Suprapubic skin (tissue), 4 donors: ENCODE measurements at regions not wholly inside any gene's neighbourhood (a gene's known extent, or its start where the extent isn't known, plus 50 kb on each side); places are given as distances from the start of the nearest gene placed in this dataset.

Experiments used
- DNase-seq, 2 donors: peaks; one replicate each; pipeline ENCODE4 v3.0.0-alpha.2; 2019; ENCODE audit warnings: low spot score in 2 of 2
- H3K27ac ChIP-seq: fragments of 200-600 bp; sonication (generic); one replicate; pipeline ENCODE4 v1.5.1; 2019
- H3K27me3 ChIP-seq: fragments of 200-600 bp; sonication (generic); one replicate; pipeline ENCODE4 v1.5.1; 2019
- H3K36me3 ChIP-seq: fragments of 200-600 bp; sonication (generic); one replicate; pipeline ENCODE4 v1.5.1; 2019
- H3K4me1 ChIP-seq: fragments of 200-600 bp; sonication (generic); one replicate; pipeline ENCODE4 v1.5.1; 2019
- H3K4me3 ChIP-seq: fragments of 200-600 bp; sonication (generic); one replicate; pipeline ENCODE4 v1.5.1; 2019; ENCODE audit warnings: mild to moderate bottlenecking
- H3K9me3 ChIP-seq: fragments of 200-600 bp; sonication (generic); one replicate; pipeline ENCODE4 v1.5.1; 2019
- EP300 ChIP-seq: sonication (generic); formaldehyde crosslinking; IDR thresholded peaks from one replicate; pipeline ENCODE4 v1.6.1; 2017; ENCODE audit warnings: antibody characterized with exemption
- POLR2A ChIP-seq, 2 donors: fragments of 450-650 bp; IDR thresholded peaks; one replicate each; pipeline ENCODE4 v1.6.1; 2017; ENCODE audit warnings: antibody characterized with exemption in 2 of 2, mild to moderate bottlenecking in 2 of 2, moderate library complexity in 2 of 2
- POLR2AphosphoS5 ChIP-seq, 3 donors: sonication (generic); formaldehyde crosslinking; IDR thresholded peaks; one replicate each; pipeline ENCODE4 v1.6.1; 2017; ENCODE audit warnings: antibody characterized with exemption in 3 of 3
- WGBS: methylation state at CpG from one replicate; pipeline ENCODE4 v1.1.5; 2018; 5-methylcytosine and 5-hydroxymethylcytosine counted together
- TF ChIP-seq, protein P1 (sequence below), 2 donors: fragments of 200-600 bp in 1 of 2; fragments of 450-650 bp in 1 of 2; sonication (generic) in 1 of 2; IDR thresholded peaks; one replicate each; pipeline ENCODE4 v1.5.1; 2016 to 2019; ENCODE audit warnings: antibody characterized with exemption in 2 of 2, mild to moderate bottlenecking in 1 of 2, moderate library complexity in 1 of 2

DNA sequence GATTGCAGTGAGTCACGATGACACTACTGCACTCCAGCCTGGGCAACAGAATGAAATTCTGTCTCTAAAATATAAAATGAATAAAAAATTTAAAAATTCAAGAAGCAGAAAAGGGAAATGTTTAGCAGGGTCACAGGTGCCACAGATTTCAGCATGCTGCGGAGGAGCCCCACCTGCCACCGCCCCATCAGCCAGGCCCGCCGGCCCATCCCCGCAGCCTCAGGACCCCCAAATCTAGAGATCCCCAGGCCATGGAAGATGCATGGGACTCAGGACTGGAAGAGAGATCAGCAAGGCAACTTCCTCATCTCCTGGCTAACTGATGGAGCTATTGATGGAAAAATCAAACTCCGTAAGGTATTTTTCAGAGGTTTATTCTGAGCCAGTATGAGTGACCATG is 208.2 kb downstream of the UQCRFS1 start:
- DNase-seq = no peak
- peaks cover 6% of the 10 kb centered on the region for H3K27me3 ChIP-seq
- 100% methylated on average over 7 of the region's 7 CpGs for WGBS
- no peaks in the 10 kb centered on the region for H3K9me3 ChIP-seq
- no peaks in the 10 kb centered on the region for H3K36me3 ChIP-seq
- no peak overlapping the region for H3K4me3 ChIP-seq
- no peak overlapping the region for H3K27ac ChIP-seq
- no peak for TF ChIP-seq POLR2AphosphoS5 (IDR thresholded peaks at IDR 0.05)
- TF ChIP-seq, protein P1, sequence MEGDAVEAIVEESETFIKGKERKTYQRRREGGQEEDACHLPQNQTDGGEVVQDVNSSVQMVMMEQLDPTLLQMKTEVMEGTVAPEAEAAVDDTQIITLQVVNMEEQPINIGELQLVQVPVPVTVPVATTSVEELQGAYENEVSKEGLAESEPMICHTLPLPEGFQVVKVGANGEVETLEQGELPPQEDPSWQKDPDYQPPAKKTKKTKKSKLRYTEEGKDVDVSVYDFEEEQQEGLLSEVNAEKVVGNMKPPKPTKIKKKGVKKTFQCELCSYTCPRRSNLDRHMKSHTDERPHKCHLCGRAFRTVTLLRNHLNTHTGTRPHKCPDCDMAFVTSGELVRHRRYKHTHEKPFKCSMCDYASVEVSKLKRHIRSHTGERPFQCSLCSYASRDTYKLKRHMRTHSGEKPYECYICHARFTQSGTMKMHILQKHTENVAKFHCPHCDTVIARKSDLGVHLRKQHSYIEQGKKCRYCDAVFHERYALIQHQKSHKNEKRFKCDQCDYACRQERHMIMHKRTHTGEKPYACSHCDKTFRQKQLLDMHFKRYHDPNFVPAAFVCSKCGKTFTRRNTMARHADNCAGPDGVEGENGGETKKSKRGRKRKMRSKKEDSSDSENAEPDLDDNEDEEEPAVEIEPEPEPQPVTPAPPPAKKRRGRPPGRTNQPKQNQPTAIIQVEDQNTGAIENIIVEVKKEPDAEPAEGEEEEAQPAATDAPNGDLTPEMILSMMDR (IDR thresholded peaks at IDR 0.05) = no peak
- no peak for TF ChIP-seq EP300
- TF ChIP-seq POLR2A (IDR thresholded peaks at IDR 0.05) = no peak
- no peaks in the 10 kb centered on the region for H3K4me1 ChIP-seq

DNA sequence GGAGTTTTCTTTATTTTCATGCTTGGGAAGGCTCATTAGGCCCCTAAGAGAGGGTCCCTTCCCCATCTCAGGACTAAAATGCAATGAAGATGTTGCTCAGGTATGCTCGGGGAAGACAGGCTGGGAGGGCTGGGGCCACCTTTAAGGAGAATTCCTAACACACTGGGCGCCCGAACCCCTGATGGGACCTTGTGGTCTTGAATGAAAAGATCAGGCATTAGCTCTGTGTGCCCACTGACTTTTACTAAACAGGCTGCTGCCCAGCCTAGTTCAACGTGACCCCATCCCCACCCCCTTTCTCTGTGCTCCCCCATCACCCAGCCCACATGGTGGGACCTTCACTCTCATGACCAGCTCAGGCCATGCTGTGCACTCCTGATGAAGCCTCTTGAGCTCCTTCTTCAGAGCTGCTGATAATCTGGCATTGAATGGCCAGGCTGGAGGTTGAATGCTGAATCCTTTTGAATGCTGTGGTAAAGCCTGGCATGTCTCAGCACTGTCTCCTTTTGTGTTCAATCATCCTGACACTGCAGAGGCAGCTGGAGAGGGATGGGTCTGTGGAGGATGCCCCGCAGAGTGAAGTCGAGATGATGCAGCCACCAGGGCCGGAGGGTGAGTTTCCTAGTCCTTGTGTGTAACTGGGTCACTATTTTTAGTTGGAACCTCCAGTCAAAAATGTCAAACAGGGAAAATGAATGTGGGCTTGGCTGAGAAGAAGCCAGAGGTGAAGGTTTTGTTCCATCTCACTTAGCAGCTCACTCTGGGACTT is 209.1 kb downstream of the UQCRFS1 start:
- TF ChIP-seq EP300 = no peak
- no peak for TF ChIP-seq POLR2A (IDR thresholded peaks at IDR 0.05)
- no peak for TF ChIP-seq POLR2AphosphoS5 (IDR thresholded peaks at IDR 0.05)
- TF ChIP-seq, protein P1 (IDR thresholded peaks at IDR 0.05) = no peak
- H3K4me3 ChIP-seq = no peak overlapping the region
- H3K27ac ChIP-seq = no peak overlapping the region
- DNase-seq = no peak
- peaks cover 6% of the 10 kb centered on the region for H3K27me3 ChIP-seq
- no peaks in the 10 kb centered on the region for H3K36me3 ChIP-seq
- no peaks in the 10 kb centered on the region for H3K4me1 ChIP-seq
- WGBS = 65% methylated on average over 5 of the region's 7 CpGs
- no peaks in the 10 kb centered on the region for H3K9me3 ChIP-seq

DNA sequence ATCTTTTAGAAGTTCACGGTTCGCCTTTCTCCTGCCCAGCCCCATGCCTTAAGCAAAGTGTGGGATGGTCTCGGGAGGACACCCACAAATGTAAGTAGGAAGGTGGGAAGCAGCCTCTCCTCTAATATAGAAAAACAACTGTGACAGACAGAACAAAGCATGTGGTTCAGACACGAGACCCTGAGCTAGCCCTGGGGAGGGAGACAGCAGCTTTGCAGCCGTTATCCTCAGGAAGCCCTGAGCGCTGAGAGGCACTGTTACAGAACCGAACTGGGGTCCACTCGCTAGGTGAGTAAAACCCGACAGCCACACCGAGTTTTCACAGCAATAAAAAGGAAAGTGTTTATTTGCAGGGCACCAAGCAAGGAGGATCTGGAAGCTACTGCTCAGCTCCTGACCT is 210.6 kb downstream of the UQCRFS1 start:
- 39% methylated on average over 10 of the region's 10 CpGs for WGBS
- H3K27ac ChIP-seq = no peak overlapping the region

DNA sequence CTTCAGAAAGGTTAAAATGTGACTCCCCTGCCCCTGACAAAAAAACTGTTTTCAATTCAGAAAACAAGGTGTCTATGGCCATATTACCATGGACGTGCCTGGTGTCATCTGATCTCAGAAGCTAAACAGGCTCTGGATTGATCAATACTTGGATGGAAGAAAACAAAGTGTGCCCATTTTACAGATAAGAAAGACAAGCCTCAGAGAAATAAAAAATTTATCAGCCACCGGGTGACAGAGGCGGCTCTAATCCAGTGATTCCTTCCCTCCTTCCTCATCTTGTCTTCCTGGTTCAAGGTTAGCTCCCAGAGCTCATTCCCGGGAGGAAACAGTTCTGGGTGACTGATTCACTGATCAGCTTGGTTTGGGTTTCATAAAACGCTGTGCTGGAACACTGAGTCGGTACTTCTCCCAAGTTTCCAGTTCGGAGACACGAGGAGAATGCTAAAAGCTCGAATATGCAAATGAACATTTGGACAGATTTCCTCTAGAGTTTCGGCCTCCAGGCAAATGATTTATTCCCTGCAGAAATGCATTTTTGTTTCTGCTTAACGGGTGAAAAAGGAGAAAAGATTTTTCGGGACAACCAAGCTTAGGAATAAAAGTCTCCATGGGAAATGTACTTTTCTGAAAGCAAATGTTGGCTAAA is 211.2 kb downstream of the UQCRFS1 start:
- Histone ChIP-seq H3K27me3 (peaks cover 6% of the 10 kb centered on the region), H3K4me1 (no peaks in the 10 kb centered on the region), H3K36me3 (no peaks in the 10 kb centered on the region), H3K27ac (no peak overlapping the region), H3K9me3 (no peaks in the 10 kb centered on the region), H3K4me3 (no peak overlapping the region)
- WGBS = 24% methylated on average over 12 of the region's 12 CpGs
- TF ChIP-seq POLR2AphosphoS5 (IDR thresholded peaks at IDR 0.05) = no peak
- TF ChIP-seq EP300 = no peak
- TF ChIP-seq POLR2A (IDR thresholded peaks at IDR 0.05) = no peak
- TF ChIP-seq, protein P1 (IDR thresholded peaks at IDR 0.05) = no peak
- DNase-seq = no peak

More for the DNA sequence above, 210.6 kb downstream of the UQCRFS1 start:
- TF ChIP-seq EP300 (no peak), POLR2AphosphoS5 (IDR thresholded peaks at IDR 0.05) (no peak), POLR2A (IDR thresholded peaks at IDR 0.05) (no peak)
- TF ChIP-seq, protein P1 (IDR thresholded peaks at IDR 0.05) = no peak
- no peaks in the 10 kb centered on the region for H3K9me3 ChIP-seq
- no peaks in the 10 kb centered on the region for H3K4me1 ChIP-seq
- H3K36me3 ChIP-seq = no peaks in the 10 kb centered on the region
- peaks cover 6% of the 10 kb centered on the region for H3K27me3 ChIP-seq
- DNase-seq = no peak
- H3K4me3 ChIP-seq = no peak overlapping the region

DNA sequence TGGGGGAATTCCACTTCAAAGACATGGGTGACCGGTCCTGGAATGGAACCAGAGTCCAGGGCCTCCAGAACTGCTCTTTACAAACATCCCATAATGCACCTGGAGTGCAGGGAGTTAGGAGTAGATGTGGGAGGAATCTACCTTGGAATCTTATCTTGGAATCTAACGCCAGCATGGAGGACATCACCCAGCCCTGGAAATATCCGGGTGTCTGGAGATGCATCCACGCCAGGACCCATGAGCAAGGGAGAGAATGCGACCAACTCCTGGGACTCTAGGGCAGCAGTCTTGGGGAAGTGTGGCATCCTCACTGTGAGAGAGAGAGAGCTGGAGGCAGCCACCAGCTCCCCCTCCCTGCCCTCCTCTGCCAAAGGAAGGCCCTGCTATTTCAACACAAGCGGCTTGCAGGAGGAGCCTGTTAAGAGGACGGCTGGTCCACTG is 211.8 kb downstream of the UQCRFS1 start:
- Histone ChIP-seq H3K9me3 (no peaks in the 10 kb centered on the region), H3K4me3 (no peak overlapping the region), H3K36me3 (no peaks in the 10 kb centered on the region), H3K4me1 (no peaks in the 10 kb centered on the region), H3K27ac (no peak overlapping the region), H3K27me3 (peaks cover 6% of the 10 kb centered on the region)
- WGBS = 42% methylated on average over 7 of the region's 7 CpGs
- DNase-seq = no peak
- no peak for TF ChIP-seq EP300
- no peak for TF ChIP-seq POLR2A (IDR thresholded peaks at IDR 0.05)
- TF ChIP-seq, protein P1 (IDR thresholded peaks at IDR 0.05) = no peak
- TF ChIP-seq POLR2AphosphoS5 (IDR thresholded peaks at IDR 0.05) = no peak
